ENCODE measurements at regions not wholly inside any gene's neighbourhood (a gene's known extent, or its start where the extent isn't known, plus 50 kb on each side); places are given as distances from the start of the nearest gene placed in this dataset.
A peak's percentile ranks its signal among the peaks of the same experiment; 100 is the strongest.
"Not testable (repeated sequence)": the region's sequence is repeated elsewhere in the genome, so short reads cannot be mapped to it uniquely, and the experiment has no call there.

DNA sequence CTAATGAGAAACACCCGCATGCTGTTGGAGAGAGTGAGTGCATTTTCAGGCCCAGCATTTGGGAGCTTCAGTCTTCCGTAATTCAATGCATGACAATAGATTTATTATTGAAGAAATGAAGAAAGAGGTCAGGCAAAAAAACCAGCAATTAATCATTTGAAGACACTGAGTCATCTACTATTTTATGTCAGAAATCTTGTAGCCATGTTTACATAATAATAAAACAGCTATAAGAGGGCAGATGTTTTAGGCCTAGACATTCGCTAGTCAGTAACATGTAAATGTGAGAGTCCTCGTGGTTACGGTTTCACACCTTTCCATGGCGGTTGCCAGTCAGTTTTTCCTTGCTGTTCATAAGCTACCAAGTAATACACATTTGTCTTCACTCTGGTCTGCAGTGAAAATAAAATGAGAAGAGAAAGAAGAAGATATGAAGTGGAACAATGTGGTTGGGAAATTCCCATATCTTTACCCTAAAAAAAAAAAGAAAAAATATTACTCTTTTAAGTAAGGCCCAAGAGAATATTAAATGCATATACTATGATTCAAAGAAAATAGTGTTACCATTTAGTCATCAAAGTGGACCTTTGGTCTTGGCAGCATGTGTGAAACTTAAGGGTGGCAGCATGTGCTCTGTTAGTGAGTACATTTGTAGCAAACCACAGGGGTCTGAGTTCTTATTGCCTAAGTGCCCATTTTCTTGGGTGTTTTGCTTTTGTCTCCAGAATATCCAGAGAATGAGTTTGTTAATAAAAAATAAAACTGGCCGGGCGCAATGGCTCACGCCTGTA, 140.5 kb upstream of the TBL1XR1 start:
- WGBS, result 70% methylated on average over 9 of the region's 9 CpGs
- Histone ChIP-seq H3K36me3 (no peaks in the 10 kb centered on the region), H3K4me1 (peaks cover 46% of the 10 kb centered on the region), H3K27ac (peak overlapping the region; percentile 62), H3K9me3 (no peaks in the 10 kb centered on the region), H3K27me3 (no peaks in the 10 kb centered on the region), H3K4me3 (no peak overlapping the region)
- no peak for DNase-seq (ENCODE audit: low spot score in 2 of 2)
- TF ChIP-seq POLR2A (IDR thresholded peaks at IDR 0.05) (no peak), POLR2AphosphoS5 (IDR thresholded peaks at IDR 0.05) (peak in 1 of 3 donors; percentile 48)

GRCh38 chr3:177338697-177339219, 141.5 kb upstream of the TBL1XR1 start:
- Histone ChIP-seq H3K27me3 (no peaks in the 10 kb centered on the region), H3K4me1 (peaks cover 39% of the 10 kb centered on the region), H3K9me3 (no peaks in the 10 kb centered on the region), H3K4me3 (no peak overlapping the region), H3K27ac (no peak overlapping the region), H3K36me3 (no peaks in the 10 kb centered on the region)
- DNase-seq (ENCODE audit: low spot score in 2 of 2), result no peak
- no peak for TF ChIP-seq CTCF (IDR thresholded peaks at IDR 0.05)
- TF ChIP-seq POLR2AphosphoS5 (IDR thresholded peaks at IDR 0.05), result no peak
- no peak for TF ChIP-seq POLR2A (IDR thresholded peaks at IDR 0.05)
- TF ChIP-seq EP300 (IDR thresholded peaks at IDR 0.05), result no peak
- WGBS, result 77% methylated on average over 3 of the region's 3 CpGs

DNA sequence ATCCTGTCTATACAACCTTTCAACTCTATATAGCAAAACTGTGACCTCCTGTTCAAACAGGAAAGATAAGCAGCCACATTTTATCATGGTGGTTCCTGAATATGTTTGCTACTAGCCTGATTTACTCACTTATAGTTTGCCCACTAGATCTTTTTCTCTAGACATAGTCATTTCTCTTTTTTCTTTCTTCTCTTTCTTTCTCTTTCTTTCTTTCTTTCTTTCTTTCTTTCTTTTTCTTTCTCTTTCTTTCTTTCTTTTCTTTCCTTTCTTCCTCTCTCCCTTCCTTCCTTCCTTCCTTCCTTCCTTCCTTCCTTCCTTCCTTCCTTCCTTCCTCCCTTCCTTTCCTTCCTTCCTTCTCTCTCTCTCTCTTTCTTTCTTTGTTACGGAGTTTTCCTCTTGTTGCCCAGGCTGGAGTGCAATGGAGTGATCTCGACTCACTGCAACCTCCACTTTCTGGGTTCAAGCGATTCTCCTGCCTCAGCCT, 142.0 kb upstream of the TBL1XR1 start:
- H3K27me3 ChIP-seq; H3K36me3 ChIP-seq; H3K9me3 ChIP-seq; DNase-seq (ENCODE audit: low spot score in 2 of 2); H3K4me3 ChIP-seq; H3K27ac ChIP-seq: not testable (repeated sequence)
- 67% methylated on average over 3 of the region's 3 CpGs for WGBS
- H3K4me1 ChIP-seq, result peaks cover 36% of the 10 kb centered on the region

DNA sequence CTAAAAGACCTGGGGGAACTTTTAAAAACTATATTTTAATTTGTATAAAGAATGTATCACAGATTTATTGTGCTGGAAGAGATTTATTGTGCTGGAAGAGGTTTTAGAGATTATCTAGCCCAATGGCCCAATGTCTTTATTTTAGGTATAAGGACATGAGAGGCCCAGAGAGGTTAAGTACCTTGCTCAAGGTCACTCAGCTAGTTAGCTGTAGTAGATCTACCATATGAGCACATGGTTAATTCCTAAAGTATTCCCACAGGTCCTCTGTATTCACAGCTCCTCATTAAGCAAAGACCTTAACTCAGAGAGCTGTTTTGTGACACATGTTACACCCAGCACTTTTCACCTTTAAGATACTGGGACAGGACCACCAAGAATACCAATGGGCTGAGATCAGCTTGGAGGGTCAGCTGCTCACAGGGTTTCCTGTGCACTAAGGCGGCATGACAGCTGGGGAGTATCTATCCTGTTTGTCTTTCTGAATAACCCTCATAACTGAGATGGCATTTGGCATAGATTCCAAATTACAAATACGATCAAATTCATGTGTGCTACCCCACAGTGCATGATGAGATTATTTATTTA, 143.1 kb upstream of the TBL1XR1 start:
- no peaks in the 10 kb centered on the region for H3K9me3 ChIP-seq

DNA sequence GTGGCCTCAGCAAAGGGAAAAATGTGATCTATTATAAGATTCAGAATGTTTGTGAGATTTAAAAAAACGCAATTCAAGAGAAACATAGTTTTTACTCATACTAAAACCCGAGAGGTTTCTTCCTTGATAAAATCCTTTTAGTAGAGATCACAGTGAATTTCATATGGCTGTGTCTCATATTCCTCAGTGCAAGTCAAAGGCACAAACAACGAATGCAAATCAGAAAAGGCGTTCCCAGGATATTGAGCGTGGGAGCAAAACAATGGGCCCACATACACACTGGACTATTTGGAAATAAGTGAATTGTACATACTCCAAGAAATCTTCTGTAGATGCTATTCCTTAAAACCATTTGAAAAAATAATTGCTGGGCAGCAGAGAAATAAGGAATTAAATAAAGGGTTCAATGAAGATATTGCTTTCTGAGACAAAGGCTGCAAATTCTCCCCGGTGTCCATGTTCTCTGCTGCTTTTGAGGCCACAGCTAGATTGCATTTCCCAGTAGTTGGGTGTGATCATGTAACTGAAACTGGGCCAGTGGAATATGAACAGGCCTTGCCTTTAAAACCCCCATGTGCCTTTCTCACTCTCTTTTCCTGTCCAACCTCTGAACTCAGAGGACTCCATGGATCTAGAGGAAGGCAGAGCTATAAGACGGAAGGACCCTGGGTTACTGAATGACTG, 144.6 kb upstream of the TBL1XR1 start:
- Histone ChIP-seq H3K4me3 (no peak overlapping the region), H3K27ac (no peak overlapping the region), H3K27me3 (no peaks in the 10 kb centered on the region), H3K4me1 (peaks cover 34% of the 10 kb centered on the region), H3K36me3 (no peaks in the 10 kb centered on the region), H3K9me3 (no peaks in the 10 kb centered on the region)
- TF ChIP-seq CTCF (IDR thresholded peaks at IDR 0.05) (no peak), POLR2AphosphoS5 (IDR thresholded peaks at IDR 0.05) (no peak), EP300 (IDR thresholded peaks at IDR 0.05) (no peak), POLR2A (IDR thresholded peaks at IDR 0.05) (no peak)
- WGBS, result 77% methylated on average over 7 of the region's 7 CpGs
- DNase-seq (ENCODE audit: low spot score in 2 of 2), result no peak

More for the DNA sequence above, 143.1 kb upstream of the TBL1XR1 start:
- TF ChIP-seq CTCF (IDR thresholded peaks at IDR 0.05), result no peak
- no peak for TF ChIP-seq EP300 (IDR thresholded peaks at IDR 0.05)
- no peak for TF ChIP-seq POLR2AphosphoS5 (IDR thresholded peaks at IDR 0.05)
- TF ChIP-seq POLR2A (IDR thresholded peaks at IDR 0.05), result no peak
- Histone ChIP-seq H3K4me3 (no peak overlapping the region), H3K4me1 (peaks cover 35% of the 10 kb centered on the region), H3K27me3 (no peaks in the 10 kb centered on the region), H3K27ac (no peak overlapping the region), H3K36me3 (no peaks in the 10 kb centered on the region)
- no peak for DNase-seq (ENCODE audit: low spot score in 2 of 2)
- 80% methylated on average over 2 of the region's 2 CpGs for WGBS
